Upper lobe of right lung (tissue), 1 donor: ENCODE measurements at regions not wholly inside any gene's neighbourhood (a gene's known extent, or its start where the extent isn't known, plus 50 kb on each side); places are given as distances from the start of the nearest gene placed in this dataset.
"Not testable (repeated sequence)": the region's sequence is repeated elsewhere in the genome, so short reads cannot be mapped to it uniquely, and the experiment has no call there.

Experiments used
- ATAC-seq: fragments of 200-7000 bp; cut with Tn5 transposase; one replicate; pipeline ENCODE4 v1.9.1; 2020; ENCODE audit warnings: mild to moderate bottlenecking, moderate library complexity
- DNase-seq: peaks from one replicate; pipeline ENCODE4 v3.0.0-alpha.2; 2020
- H3K27ac ChIP-seq: fragments of 200-600 bp; one replicate; pipeline ENCODE4 v1.8.0; 2022
- H3K27me3 ChIP-seq: fragments of 200-600 bp; one replicate; pipeline ENCODE4 v1.8.0; 2022; ENCODE audit warnings: mild to moderate bottlenecking
- H3K36me3 ChIP-seq: fragments of 200-600 bp; one replicate; pipeline ENCODE4 v1.8.0; 2022
- H3K4me1 ChIP-seq: fragments of 200-600 bp; one replicate; pipeline ENCODE4 v1.8.0; 2022
- H3K4me3 ChIP-seq: fragments of 200-600 bp; one replicate; pipeline ENCODE4 v1.8.0; 2022; ENCODE audit warnings: mild to moderate bottlenecking
- H3K9me3 ChIP-seq: fragments of 200-600 bp; one replicate; pipeline ENCODE4 v1.8.0; 2022
- CTCF ChIP-seq: fragments of 200-600 bp; IDR thresholded peaks from one replicate; pipeline ENCODE4 v1.8.0; 2022; ENCODE audit warnings: antibody characterized with exemption
- intact Hi-C: fragments of 100-400 bp; cut with DNase I; formaldehyde crosslinking; loops from one replicate; pipeline ENCODE4 v1.11.0; 2022
- donor health status: DM: no; HTN: yes; CAD: no; lungs with severe emphysema.

- Histone ChIP-seq H3K27ac (no peak overlapping the region), H3K27me3 (no peaks in the 10 kb centered on the region), H3K4me1 (no peaks in the 10 kb centered on the region), H3K4me3 (no peak overlapping the region), H3K9me3 (no peaks in the 10 kb centered on the region), H3K36me3 (no peaks in the 10 kb centered on the region)
- DNase-seq (no peak), ATAC-seq (no peak)
- TF ChIP-seq CTCF = no peak
- intact Hi-C loops = no loop called here
These were observed 262.1 kb upstream of the RPS23 start for GRCh38 chr5:82540301-82540700.

GRCh38 chr5:82538339-82539034 is 260.3 kb upstream of the RPS23 start:
- Histone ChIP-seq H3K27me3 (no peaks in the 10 kb centered on the region), H3K36me3 (no peaks in the 10 kb centered on the region), H3K4me1 (no peaks in the 10 kb centered on the region), H3K9me3 (no peaks in the 10 kb centered on the region), H3K4me3 (no peak overlapping the region), H3K27ac (no peak overlapping the region)
- TF ChIP-seq CTCF = no peak
- intact Hi-C loops = no loop called here
- DNase-seq (no peak), ATAC-seq (no peak)

- intact Hi-C loops = no loop called here
- DNase-seq = no peak
- Histone ChIP-seq H3K4me1 (no peaks in the 10 kb centered on the region), H3K27ac (no peak overlapping the region), H3K27me3 (no peaks in the 10 kb centered on the region), H3K9me3 (no peaks in the 10 kb centered on the region), H3K4me3 (no peak overlapping the region), H3K36me3 (no peaks in the 10 kb centered on the region)
- no peak for TF ChIP-seq CTCF
- ATAC-seq = no peak
These were observed 259.6 kb upstream of the RPS23 start for GRCh38 chr5:82537687-82538306.

- no peak overlapping the region for H3K27ac ChIP-seq
- DNase-seq (no peak), ATAC-seq (no peak)
- no peak overlapping the region for H3K4me3 ChIP-seq
- no peaks in the 10 kb centered on the region for H3K9me3 ChIP-seq
- H3K27me3 ChIP-seq = no peaks in the 10 kb centered on the region
- TF ChIP-seq CTCF = no peak
- no peaks in the 10 kb centered on the region for H3K4me1 ChIP-seq
- no peaks in the 10 kb centered on the region for H3K36me3 ChIP-seq
- intact Hi-C loops = no loop called here
These were observed 256.8 kb upstream of the RPS23 start for GRCh38 chr5:82534986-82535385.

- H3K4me1 ChIP-seq, H3K9me3 ChIP-seq, H3K27ac ChIP-seq, H3K36me3 ChIP-seq, ATAC-seq, intact Hi-C loops, H3K4me3 ChIP-seq, DNase-seq, H3K27me3 ChIP-seq: not testable (repeated sequence)
These were observed 253.9 kb upstream of the RPS23 start for GRCh38 chr5:82532075-82532474.

GRCh38 chr5:82526540-82526939 is 248.4 kb upstream of the RPS23 start:
- Histone ChIP-seq H3K27ac (no peak overlapping the region), H3K36me3 (no peaks in the 10 kb centered on the region), H3K9me3 (no peaks in the 10 kb centered on the region), H3K4me1 (no peaks in the 10 kb centered on the region), H3K27me3 (no peaks in the 10 kb centered on the region), H3K4me3 (no peak overlapping the region)
- ATAC-seq = no peak
- no peak for DNase-seq
- TF ChIP-seq CTCF = no peak
- intact Hi-C loops = no loop called here
